Liver (tissue), 8 donors: ENCODE measurements at regions not wholly inside any gene's neighbourhood (a gene's known extent, or its start where the extent isn't known, plus 50 kb on each side); places are given as distances from the start of the nearest gene placed in this dataset.

Experiments
- DNase-seq: peaks from one replicate; pipeline ENCODE4 v3.0.0-alpha.2; 2017; ENCODE audit warnings: low spot score
- H3K27ac ChIP-seq, 2 donors: one replicate each; pipeline ENCODE4 v1.7.0; 2013; ENCODE audit warnings: inconsistent platforms in 2 of 2, low read length in 2 of 2, control low read depth in 1 of 2, low read depth in 1 of 2, mild to moderate bottlenecking in 1 of 2
- H3K27me3 ChIP-seq, 4 donors: one replicate each; pipeline versions ENCODE4 v1.6.1 to v1.7.0; 2013; ENCODE audit warnings: low read length in 3 of 4, inconsistent platforms in 1 of 4, mild to moderate bottlenecking in 1 of 4, moderate library complexity in 1 of 4; ENCODE audit not compliant: control insufficient read depth in 4 of 4, insufficient read depth in 4 of 4
- H3K36me3 ChIP-seq, 4 donors: one replicate each; pipeline versions ENCODE4 v1.6.1 to v1.7.0; 2013; ENCODE audit warnings: low read length in 3 of 4, mild to moderate bottlenecking in 3 of 4, low read depth in 1 of 4, moderate library complexity in 1 of 4; ENCODE audit not compliant: control insufficient read depth in 4 of 4, insufficient read depth in 3 of 4
- H3K4me1 ChIP-seq, 4 donors: one replicate each; pipeline versions ENCODE4 v1.6.1 to v1.7.0; 2013; ENCODE audit warnings: low read length in 3 of 4, mild to moderate bottlenecking in 3 of 4, moderate library complexity in 1 of 4; ENCODE audit not compliant: control insufficient read depth in 4 of 4, insufficient read depth in 4 of 4
- H3K4me3 ChIP-seq, 3 donors: one replicate each; pipeline versions ENCODE4 v1.6.1 to v1.7.0; 2013; ENCODE audit warnings: low read length in 3 of 3, control low read depth in 1 of 3, low read depth in 1 of 3, mild to moderate bottlenecking in 1 of 3
- H3K9ac ChIP-seq, 2 donors: one replicate each; pipeline ENCODE4 v1.7.0; 2013; ENCODE audit warnings: low read length in 2 of 2, mild to moderate bottlenecking in 2 of 2, moderate library complexity in 2 of 2, control low read depth in 1 of 2, low read depth in 1 of 2
- H3K9me3 ChIP-seq, 4 donors: one replicate each; pipeline versions ENCODE4 v1.6.1 to v1.7.0; 2013; ENCODE audit warnings: low read length in 3 of 4; ENCODE audit not compliant: control insufficient read depth in 4 of 4
- ATF3 ChIP-seq: IDR thresholded peaks from 2 replicates; pipeline ENCODE4 v1.6.1; 2016; ENCODE audit warnings: antibody characterized with exemption
- EGR1 ChIP-seq, 2 donors: IDR thresholded peaks; 2 replicates each; pipeline ENCODE4 v1.6.1; 2016 to 2018; ENCODE audit warnings: antibody characterized with exemption in 2 of 2, low read depth in 2 of 2
- FOXA1 ChIP-seq: IDR thresholded peaks from 2 replicates; pipeline ENCODE4 v1.6.1; 2016; ENCODE audit warnings: antibody characterized with exemption
- FOXA2 ChIP-seq: IDR thresholded peaks from 2 replicates; pipeline ENCODE4 v1.6.1; 2016; ENCODE audit warnings: antibody characterized with exemption
- GABPA ChIP-seq, 2 donors: IDR thresholded peaks in 1 of 2; conservative IDR thresholded peaks in 1 of 2; 2 replicates each; pipeline ENCODE4 v1.6.1; 2016; ENCODE audit warnings: antibody characterized with exemption in 2 of 2, mild to moderate bottlenecking in 1 of 2, moderate library complexity in 1 of 2
- HNF4A ChIP-seq, 2 donors: conservative IDR thresholded peaks; 2 replicates each; pipeline ENCODE4 v1.6.1; 2016; ENCODE audit warnings: antibody characterized with exemption in 2 of 2, mild to moderate bottlenecking in 2 of 2
- HNF4G ChIP-seq: IDR thresholded peaks from 2 replicates; pipeline ENCODE4 v1.6.1; 2016; ENCODE audit warnings: antibody characterized with exemption
- JUND ChIP-seq, 2 donors: IDR thresholded peaks; 2 replicates each; pipeline ENCODE4 v1.6.1; 2016; ENCODE audit warnings: antibody characterized with exemption in 2 of 2
- MAX ChIP-seq: IDR thresholded peaks from 2 replicates; pipeline ENCODE4 v1.6.1; 2016; ENCODE audit warnings: antibody characterized with exemption
- NR2F2 ChIP-seq: IDR thresholded peaks from 2 replicates; pipeline ENCODE4 v1.6.1; 2016; ENCODE audit warnings: antibody characterized with exemption
- RAD21 ChIP-seq, 2 donors: IDR thresholded peaks; 2 replicates each; pipeline ENCODE4 v1.6.1; 2016; ENCODE audit warnings: antibody characterized with exemption in 2 of 2, mild to moderate bottlenecking in 2 of 2
- REST ChIP-seq: IDR thresholded peaks from 2 replicates; pipeline ENCODE4 v1.6.1; 2016; ENCODE audit warnings: antibody characterized with exemption, mild to moderate bottlenecking
- RXRA ChIP-seq, 2 donors: IDR thresholded peaks; 2 replicates each; pipeline ENCODE4 v1.6.1; 2017 to 2018; ENCODE audit warnings: antibody characterized with exemption in 2 of 2, mild to moderate bottlenecking in 1 of 2
- SP1 ChIP-seq: IDR thresholded peaks from 2 replicates; pipeline ENCODE4 v1.6.1; 2018; ENCODE audit warnings: antibody characterized with exemption, mild to moderate bottlenecking
- TAF1 ChIP-seq: conservative IDR thresholded peaks from 2 replicates; pipeline ENCODE4 v1.6.1; 2016; ENCODE audit warnings: antibody characterized with exemption, mild to moderate bottlenecking
- YY1 ChIP-seq: IDR thresholded peaks from 2 replicates; pipeline ENCODE4 v1.6.1; 2016; ENCODE audit warnings: antibody characterized with exemption, mild to moderate bottlenecking
- WGBS: extraction: QIAGEN DNeasy Blood & Tissue Kit; methylation state at CpG from one replicate; pipeline ENCODE4 v1.1.7; 2013; 5-methylcytosine and 5-hydroxymethylcytosine counted together
- TF ChIP-seq, protein P1 (sequence below): fragments of 150-350 bp; IDR thresholded peaks from 2 replicates; pipeline ENCODE4 v1.5.1; 2017; ENCODE audit warnings: improper control_type of control experiment, low read depth, low read length; ENCODE audit not compliant: missing input control
- TF ChIP-seq, protein P2 (sequence below): IDR thresholded peaks from 2 replicates; pipeline ENCODE4 v1.6.1; 2016; ENCODE audit warnings: antibody characterized with exemption
- donor health status: healthy.
- donor health status: healthy.
- donor health status: healthy.
- donor health status: healthy.
- donor health status: healthy.

GRCh38 chr10:105605104-105605503, 964.0 kb downstream of the SORCS3 start:
- Histone ChIP-seq H3K4me3 (no peak overlapping the region), H3K4me1 (no peaks in the 10 kb centered on the region), H3K9me3 (peaks cover 0 to 3% (median 0%) of the 10 kb centered on the region in 4 donors), H3K27me3 (no peaks in the 10 kb centered on the region), H3K27ac (no peak overlapping the region), H3K36me3 (no peaks in the 10 kb centered on the region), H3K9ac (no peak overlapping the region)
- DNase-seq: no peak
- WGBS: 76% methylated on average over 3 of the region's 3 CpGs
- TF ChIP-seq GABPA (IDR thresholded peaks at IDR 0.05 in 1 of 2, conservative IDR thresholded peaks at IDR 0.05 in 1 of 2): no peak
- TF ChIP-seq RAD21 (IDR thresholded peaks at IDR 0.05): no peak
- TF ChIP-seq, protein P1, sequence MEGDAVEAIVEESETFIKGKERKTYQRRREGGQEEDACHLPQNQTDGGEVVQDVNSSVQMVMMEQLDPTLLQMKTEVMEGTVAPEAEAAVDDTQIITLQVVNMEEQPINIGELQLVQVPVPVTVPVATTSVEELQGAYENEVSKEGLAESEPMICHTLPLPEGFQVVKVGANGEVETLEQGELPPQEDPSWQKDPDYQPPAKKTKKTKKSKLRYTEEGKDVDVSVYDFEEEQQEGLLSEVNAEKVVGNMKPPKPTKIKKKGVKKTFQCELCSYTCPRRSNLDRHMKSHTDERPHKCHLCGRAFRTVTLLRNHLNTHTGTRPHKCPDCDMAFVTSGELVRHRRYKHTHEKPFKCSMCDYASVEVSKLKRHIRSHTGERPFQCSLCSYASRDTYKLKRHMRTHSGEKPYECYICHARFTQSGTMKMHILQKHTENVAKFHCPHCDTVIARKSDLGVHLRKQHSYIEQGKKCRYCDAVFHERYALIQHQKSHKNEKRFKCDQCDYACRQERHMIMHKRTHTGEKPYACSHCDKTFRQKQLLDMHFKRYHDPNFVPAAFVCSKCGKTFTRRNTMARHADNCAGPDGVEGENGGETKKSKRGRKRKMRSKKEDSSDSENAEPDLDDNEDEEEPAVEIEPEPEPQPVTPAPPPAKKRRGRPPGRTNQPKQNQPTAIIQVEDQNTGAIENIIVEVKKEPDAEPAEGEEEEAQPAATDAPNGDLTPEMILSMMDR: no peak
- no peak for TF ChIP-seq JUND (IDR thresholded peaks at IDR 0.05)
- TF ChIP-seq HNF4G: no peak
- TF ChIP-seq SP1: no peak
- no peak for TF ChIP-seq EGR1 (IDR thresholded peaks at IDR 0.05; ENCODE audit: low read depth in 2 of 2)
- no peak for TF ChIP-seq ATF3
- TF ChIP-seq REST: no peak

DNA sequence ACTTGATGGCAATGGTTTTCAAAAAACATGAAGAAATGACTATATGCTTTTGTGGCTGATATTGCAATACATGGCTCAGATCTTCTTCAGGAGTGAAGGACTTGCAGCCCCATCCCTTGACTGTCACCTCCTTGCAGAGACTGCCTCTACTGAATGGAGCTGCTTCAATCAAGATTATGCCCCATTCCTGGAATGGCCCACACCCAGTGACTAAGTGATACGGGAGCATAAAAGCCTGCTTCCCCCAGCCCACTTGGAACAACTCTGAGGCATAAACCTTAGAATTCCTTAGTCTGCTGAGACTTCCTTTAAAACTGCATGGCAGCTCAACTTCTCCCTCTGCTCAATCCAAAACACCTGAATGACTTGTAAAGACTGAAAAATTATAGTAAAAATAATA, 957.1 kb downstream of the SORCS3 start:
- H3K27ac ChIP-seq: no peak overlapping the region
- H3K9ac ChIP-seq: no peak overlapping the region
- no peak overlapping the region for H3K4me3 ChIP-seq
- no peak for DNase-seq
- peaks cover 0 to 2% (median 0%) of the 10 kb centered on the region in 4 donors for H3K27me3 ChIP-seq
- peaks cover 0 to 3% (median 0%) of the 10 kb centered on the region in 4 donors for H3K9me3 ChIP-seq
- H3K36me3 ChIP-seq: no peaks in the 10 kb centered on the region
- no peaks in the 10 kb centered on the region for H3K4me1 ChIP-seq
- WGBS: 73% methylated on average over 1 of the region's 1 CpG
- no peak for TF ChIP-seq FOXA1
- TF ChIP-seq HNF4G: no peak
- TF ChIP-seq REST: no peak
- TF ChIP-seq, protein P2, sequence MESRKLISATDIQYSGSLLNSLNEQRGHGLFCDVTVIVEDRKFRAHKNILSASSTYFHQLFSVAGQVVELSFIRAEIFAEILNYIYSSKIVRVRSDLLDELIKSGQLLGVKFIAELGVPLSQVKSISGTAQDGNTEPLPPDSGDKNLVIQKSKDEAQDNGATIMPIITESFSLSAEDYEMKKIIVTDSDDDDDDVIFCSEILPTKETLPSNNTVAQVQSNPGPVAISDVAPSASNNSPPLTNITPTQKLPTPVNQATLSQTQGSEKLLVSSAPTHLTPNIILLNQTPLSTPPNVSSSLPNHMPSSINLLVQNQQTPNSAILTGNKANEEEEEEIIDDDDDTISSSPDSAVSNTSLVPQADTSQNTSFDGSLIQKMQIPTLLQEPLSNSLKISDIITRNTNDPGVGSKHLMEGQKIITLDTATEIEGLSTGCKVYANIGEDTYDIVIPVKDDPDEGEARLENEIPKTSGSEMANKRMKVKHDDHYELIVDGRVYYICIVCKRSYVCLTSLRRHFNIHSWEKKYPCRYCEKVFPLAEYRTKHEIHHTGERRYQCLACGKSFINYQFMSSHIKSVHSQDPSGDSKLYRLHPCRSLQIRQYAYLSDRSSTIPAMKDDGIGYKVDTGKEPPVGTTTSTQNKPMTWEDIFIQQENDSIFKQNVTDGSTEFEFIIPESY: no peak
- TF ChIP-seq RXRA (IDR thresholded peaks at IDR 0.05): no peak
- no peak for TF ChIP-seq NR2F2
- no peak for TF ChIP-seq RAD21 (IDR thresholded peaks at IDR 0.05)
- TF ChIP-seq TAF1: no peak
- no peak for TF ChIP-seq JUND (IDR thresholded peaks at IDR 0.05)
- no peak for TF ChIP-seq SP1
- TF ChIP-seq, protein P1: no peak
- no peak for TF ChIP-seq MAX
- no peak for TF ChIP-seq GABPA (IDR thresholded peaks at IDR 0.05 in 1 of 2, conservative IDR thresholded peaks at IDR 0.05 in 1 of 2)
- no peak for TF ChIP-seq YY1
- no peak for TF ChIP-seq FOXA2
- TF ChIP-seq HNF4A (conservative IDR thresholded peaks at IDR 0.05): no peak
- no peak for TF ChIP-seq ATF3
- no peak for TF ChIP-seq EGR1 (IDR thresholded peaks at IDR 0.05; ENCODE audit: low read depth in 2 of 2)
